ELF-1 (cell line): ENCODE measurements at regions not wholly inside any gene's neighbourhood (a gene's known extent, or its start where the extent isn't known, plus 50 kb on each side); places are given as distances from the start of the nearest gene placed in this dataset.

Experiments used
- DNase-seq: peaks from one replicate; pipeline ENCODE4 v3.0.0-alpha.2; 2016; ENCODE audit warnings: low read depth, low spot score

DNA sequence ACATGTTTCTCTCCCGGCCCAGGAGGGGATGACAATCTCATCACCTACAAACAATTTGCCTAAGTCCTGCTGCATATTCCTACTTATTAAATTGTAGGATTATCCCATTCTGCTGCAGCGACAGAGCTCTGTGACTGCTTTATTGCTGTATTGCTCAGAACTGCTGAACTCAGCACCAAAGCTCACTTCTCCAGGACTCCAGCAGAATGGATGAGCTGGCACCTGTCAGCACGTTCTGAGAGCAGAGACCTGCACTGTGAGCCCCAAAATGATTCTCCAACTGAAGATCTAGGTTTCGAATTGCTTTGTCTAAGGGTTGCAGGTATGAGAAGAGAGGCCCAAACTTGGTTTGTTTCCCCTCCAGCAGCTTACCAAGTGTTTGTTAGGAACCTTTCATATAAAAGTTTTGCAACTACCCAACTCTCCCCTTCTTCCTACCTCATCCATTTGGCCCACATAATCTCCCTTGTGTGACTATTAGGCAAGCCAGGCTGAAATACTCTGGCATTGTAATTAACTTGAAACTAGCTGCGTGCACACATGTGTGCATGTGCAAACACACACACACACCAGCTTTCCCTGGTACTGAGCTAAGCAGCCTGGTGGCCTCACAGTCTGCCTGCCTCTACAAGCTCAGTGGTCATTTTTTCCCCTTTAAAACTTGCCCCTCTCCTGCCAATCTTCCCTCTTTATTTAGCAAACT, 161.4 kb upstream of the CAMK1G start:
- DNase-seq = no peak

- DNase-seq = no peak
Observed at GRCh38 chr1:209425959-209426358, 157.6 kb upstream of the CAMK1G start.

DNA sequence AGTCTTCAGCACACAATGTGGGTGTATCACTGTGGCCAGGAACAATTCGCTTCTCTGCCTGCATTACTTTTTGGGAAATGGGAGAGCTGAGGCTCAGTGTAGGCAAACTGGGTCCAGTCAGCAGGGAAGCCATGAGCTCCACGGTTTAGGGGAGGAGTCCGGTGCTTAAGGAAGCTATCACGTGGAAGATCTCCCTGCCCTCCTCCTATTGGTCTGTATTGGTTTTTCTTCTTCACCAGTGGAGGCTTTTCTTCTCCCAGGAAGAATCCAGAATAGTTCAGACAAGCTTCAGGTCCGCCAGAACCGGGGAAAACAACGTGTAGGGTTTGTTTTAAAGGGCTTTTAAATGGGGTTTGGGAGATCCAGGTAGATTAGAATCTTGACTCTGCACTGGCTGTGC, 156.2 kb upstream of the CAMK1G start:
- no peak for DNase-seq

- no peak for DNase-seq
Observed at GRCh38 chr1:209427811-209428210, 155.7 kb upstream of the CAMK1G start.

DNA sequence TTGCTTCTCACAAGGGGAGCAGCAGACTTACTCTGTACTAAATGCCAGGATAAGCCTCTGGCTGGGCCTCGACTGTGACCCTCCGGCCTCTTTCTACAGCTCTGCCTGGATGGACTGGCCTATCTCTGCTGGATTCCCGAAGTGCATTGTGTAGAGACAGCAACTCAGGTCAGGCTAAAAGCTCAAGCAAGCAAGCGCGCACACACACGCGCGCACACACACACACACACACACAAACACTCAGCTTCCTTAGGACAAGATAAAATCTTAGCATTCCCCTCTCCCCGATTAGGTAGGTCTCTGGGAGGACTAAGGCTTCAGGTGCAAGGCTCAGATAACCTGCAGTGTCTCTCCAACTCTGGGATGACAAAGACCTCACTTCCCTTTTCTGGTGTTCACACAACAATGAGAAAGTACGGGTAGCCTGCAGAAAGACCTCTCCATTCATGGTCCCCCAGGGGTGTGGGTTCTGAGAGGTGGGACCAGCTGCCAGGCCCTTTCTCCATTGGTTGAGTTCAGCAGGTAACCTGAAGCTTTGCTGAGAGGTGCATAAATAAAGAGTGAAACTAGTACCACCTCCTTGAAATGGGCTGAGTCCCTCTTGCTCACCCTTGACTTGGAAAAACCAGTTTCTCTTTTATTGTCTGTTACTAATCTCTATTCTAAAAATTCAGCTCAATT, 155.1 kb upstream of the CAMK1G start:
- peak; percentile 95 for DNase-seq

- DNase-seq = no peak
Observed at GRCh38 chr1:209429611-209430010, 153.9 kb upstream of the CAMK1G start.

GRCh38 chr1:209430107-209430506, 153.4 kb upstream of the CAMK1G start:
- DNase-seq = no peak

DNA sequence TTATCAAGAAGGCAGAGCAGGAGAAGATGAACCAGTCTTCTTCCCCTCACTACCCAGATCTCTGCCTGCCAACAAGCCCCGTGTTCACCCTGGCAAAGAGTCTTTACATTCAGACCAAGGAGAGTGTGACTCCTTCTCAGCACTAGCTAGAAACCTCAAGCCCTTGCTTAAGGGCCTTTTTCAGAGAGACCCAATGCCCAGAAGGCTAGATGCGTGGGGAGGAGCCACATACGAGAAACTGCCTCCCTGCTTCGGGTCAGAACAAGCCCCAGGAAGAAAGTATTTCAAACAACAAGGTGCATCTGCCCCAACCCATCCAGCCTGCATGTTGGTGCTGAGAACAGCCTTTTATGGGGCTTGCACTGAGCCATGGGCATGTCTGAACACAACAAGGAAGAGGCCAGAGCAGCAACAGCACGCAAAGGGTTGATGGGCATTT, 152.7 kb upstream of the CAMK1G start:
- DNase-seq = peak; percentile 34

GRCh38 chr1:209431402-209431801, 152.1 kb upstream of the CAMK1G start:
- peak; percentile 28 for DNase-seq

DNA sequence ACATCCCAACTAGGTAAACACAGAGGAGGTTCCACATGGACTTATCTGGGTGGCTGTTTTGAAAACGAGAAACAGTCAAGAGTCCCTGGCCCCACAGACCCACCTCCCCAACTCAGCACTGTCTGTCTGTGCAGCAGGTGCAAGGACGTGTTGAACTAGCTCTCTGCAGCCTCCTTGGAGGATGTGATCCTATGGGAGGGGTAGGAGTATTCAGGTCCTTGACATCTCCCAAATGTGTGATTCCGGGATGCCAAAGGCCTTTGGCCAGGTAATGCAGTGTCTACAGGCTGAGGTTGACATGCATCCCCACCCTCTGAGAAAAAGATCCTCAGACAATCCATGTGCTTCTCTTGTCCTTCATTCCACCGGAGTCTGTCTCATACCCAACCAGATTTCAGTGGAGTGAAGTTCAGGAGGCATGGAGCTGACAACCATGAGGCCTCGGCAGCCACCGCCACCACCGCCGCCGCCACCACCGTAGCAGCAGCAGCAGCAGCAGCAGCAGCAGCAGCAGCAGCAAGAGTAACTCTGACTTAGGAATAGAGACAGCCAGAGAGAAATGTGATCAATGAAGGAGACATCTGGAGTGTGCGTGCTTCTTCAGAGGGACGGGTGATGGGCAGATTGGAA, 151.6 kb upstream of the CAMK1G start:
- DNase-seq = peak; percentile 52

GRCh38 chr1:209432443-209432825, 151.1 kb upstream of the CAMK1G start:
- DNase-seq = peak; percentile 49

GRCh38 chr1:209433649-209434031, 149.9 kb upstream of the CAMK1G start:
- DNase-seq = no peak

- peak; percentile 70 for DNase-seq
Observed at GRCh38 chr1:209434066-209434465, 149.4 kb upstream of the CAMK1G start.

GRCh38 chr1:209434631-209435217, 148.8 kb upstream of the CAMK1G start:
- peak; percentile 42 for DNase-seq

GRCh38 chr1:209435654-209436566, 147.6 kb upstream of the CAMK1G start:
- peak; percentile 96 for DNase-seq

- no peak for DNase-seq
Observed at GRCh38 chr1:209439828-209440227, 143.7 kb upstream of the CAMK1G start.

DNA sequence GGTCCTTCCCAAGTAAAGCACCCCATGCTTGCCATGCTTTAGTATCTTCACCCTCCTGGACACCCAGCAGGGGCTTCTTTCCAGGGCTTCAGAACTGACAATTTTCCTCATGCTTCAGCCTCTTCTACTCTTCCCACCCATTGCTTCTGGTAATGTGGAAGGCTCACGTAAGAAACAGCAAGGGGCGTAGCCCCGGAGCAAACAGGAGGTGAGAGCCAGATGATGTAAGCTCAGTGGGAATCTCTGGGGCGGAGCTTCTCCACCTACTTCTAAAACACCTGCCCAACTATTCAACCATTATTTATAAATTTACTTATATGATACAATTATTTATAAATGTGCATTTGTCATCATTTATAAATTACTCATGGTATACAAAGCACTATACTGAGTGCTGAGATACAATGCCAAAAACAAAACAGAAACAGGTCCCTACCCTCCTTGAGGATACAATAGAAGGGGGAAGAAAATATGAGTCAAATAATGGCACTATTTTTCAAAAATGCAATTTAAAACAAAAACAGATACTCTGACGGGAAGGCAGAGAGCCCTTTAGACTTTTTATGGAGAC, 140.1 kb upstream of the CAMK1G start:
- DNase-seq = peak; percentile 52

DNA sequence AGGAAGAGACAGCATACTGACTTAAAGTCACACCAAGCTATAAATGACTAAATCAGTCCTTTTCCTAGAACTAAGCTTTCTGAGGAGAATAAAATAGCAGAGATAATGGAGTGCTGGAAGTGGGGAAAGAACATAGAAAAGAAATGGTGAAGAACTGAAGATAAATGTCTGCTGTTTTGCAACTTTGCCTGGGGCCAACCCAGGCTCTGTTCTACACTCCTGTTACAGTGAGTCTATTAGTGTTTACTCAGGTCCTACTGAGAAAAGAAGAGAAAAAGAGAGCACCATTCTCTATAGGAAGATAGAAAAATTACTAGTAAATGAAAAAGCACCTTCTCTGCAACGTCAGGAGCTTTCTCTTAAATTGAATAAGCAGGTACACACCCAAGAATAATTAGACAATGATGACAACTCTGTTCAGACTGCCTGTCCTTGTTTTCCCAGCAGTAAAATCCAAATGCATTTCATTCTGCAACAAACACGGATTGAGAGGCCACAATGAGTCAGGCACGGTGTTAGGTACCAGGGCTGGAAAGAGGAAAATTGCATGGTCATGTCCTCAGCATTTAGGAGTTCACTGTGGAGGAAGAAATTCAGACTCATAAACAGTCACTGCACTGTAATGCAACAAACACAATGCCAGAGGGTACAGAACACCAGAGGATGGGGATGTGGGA, 139.4 kb upstream of the CAMK1G start:
- no peak for DNase-seq

GRCh38 chr1:209444961-209445360, 138.6 kb upstream of the CAMK1G start:
- DNase-seq = no peak

GRCh38 chr1:209445576-209445975, 137.9 kb upstream of the CAMK1G start:
- no peak for DNase-seq

- DNase-seq = no peak
Observed at GRCh38 chr1:209446356-209446755, 137.2 kb upstream of the CAMK1G start.
